Right lobe of liver (tissue), 4 donors: ENCODE measurements at regions not wholly inside any gene's neighbourhood (a gene's known extent, or its start where the extent isn't known, plus 50 kb on each side); places are given as distances from the start of the nearest gene placed in this dataset.

Source experiments
- CTCF ChIP-seq, 4 donors: fragments of 200-600 bp in 3 of 4; fragments of 450-650 bp in 1 of 4; IDR thresholded peaks; one replicate each; pipeline versions ENCODE4 v1.5.1 to v1.8.0; 2016 to 2022; ENCODE audit warnings: antibody characterized with exemption in 4 of 4, mild to moderate bottlenecking in 2 of 4
- POLR2A ChIP-seq: fragments of 450-650 bp; IDR thresholded peaks from one replicate; pipeline ENCODE4 v1.6.1; 2017; ENCODE audit warnings: antibody characterized with exemption, mild to moderate bottlenecking
- donor health status: DM: no; HTN: no; CAD: no.
- donor health status: DM: no; HTN: no; CAD: no.
- donor health status: DM: no; HTN: yes; CAD: no.

- TF ChIP-seq CTCF (IDR thresholded peaks at IDR 0.05) (no peak), POLR2A (no peak)
These were observed 951.6 kb upstream of the TENM3 start for GRCh38 chr4:181291615-181292014.
